OCI-LY7 (cell line): ENCODE measurements at regions not wholly inside any gene's neighbourhood (a gene's known extent, or its start where the extent isn't known, plus 50 kb on each side); places are given as distances from the start of the nearest gene placed in this dataset.

ENCODE experiments used
- BruUV-seq: library from RNA; stranded (reverse); fragments of 400-500 nt; replicated peaks from 2 replicates; lab custom pipeline; 2021; lab: Mats Ljungman, UMichigan
- CTCF ChIA-PET: fragments of 300-600 bp; sonication (Branson Sonifier 250); formaldehyde crosslinking; loops from one replicate; lab custom pipeline; 2022; ENCODE audit warnings: antibody characterized with exemption; ENCODE audit not compliant: unreplicated experiment; lab: Charles Lee
- POLR2A ChIA-PET: fragments of 300-600 bp; sonication (Branson Sonifier 250); formaldehyde crosslinking; loops from one replicate; lab custom pipeline; 2022; ENCODE audit warnings: antibody characterized with exemption; lab: Charles Lee
- DNase-seq: peaks from one replicate; pipeline ENCODE4 v3.0.0-alpha.2; 2015; ENCODE audit warnings: low spot score
- H2AFZ ChIP-seq: fragments of 200-600 bp; sonication (generic), shearing (Covaris generic); 2 replicates; pipeline ENCODE4 v1.6.1; 2014; ENCODE audit warnings: mild to moderate bottlenecking, antibody characterized with exemption, low read length, moderate library complexity
- H3K27ac ChIP-seq: fragments of 200-600 bp; sonication (generic); 2 replicates; pipeline ENCODE4 v1.5.1; 2014; ENCODE audit warnings: mixed run types, low read depth, mild to moderate bottlenecking, moderate library complexity, low read length, inconsistent platforms; ENCODE audit not compliant: poor library complexity, severe bottlenecking
- H3K36me3 ChIP-seq: fragments of 200-600 bp; sonication (generic); 2 replicates; pipeline ENCODE4 v1.6.1; 2014; ENCODE audit warnings: mild to moderate bottlenecking, antibody characterized with exemption, low read length, moderate library complexity, mixed read lengths; ENCODE audit not compliant: insufficient read depth
- H3K4me1 ChIP-seq: fragments of 200-600 bp; sonication (generic); 2 replicates; pipeline ENCODE4 v1.5.1; 2014; ENCODE audit warnings: mild to moderate bottlenecking, low read length; ENCODE audit not compliant: insufficient read depth, poor library complexity, severe bottlenecking
- H3K4me2 ChIP-seq: fragments of 200-600 bp; sonication (generic); 2 replicates; pipeline ENCODE4 v1.6.1; 2014; ENCODE audit warnings: mild to moderate bottlenecking, low read length
- H3K4me3 ChIP-seq: fragments of 200-600 bp; sonication (generic); 2 replicates; pipeline ENCODE4 v1.5.1; 2014; ENCODE audit warnings: mild to moderate bottlenecking, low read depth, low read length; ENCODE audit not compliant: poor library complexity, severe bottlenecking
- H3K79me2 ChIP-seq: fragments of 200-600 bp; sonication (generic); 2 replicates; pipeline ENCODE4 v1.6.1; 2016; ENCODE audit warnings: low read depth, mild to moderate bottlenecking, low read length, moderate library complexity, mixed read lengths; ENCODE audit not compliant: insufficient read depth
- H3K9me2 ChIP-seq: fragments of 200-600 bp; sonication (generic); 2 replicates; pipeline ENCODE4 v1.6.1; 2016; ENCODE audit warnings: mild to moderate bottlenecking, low read length, mixed read lengths; ENCODE audit not compliant: insufficient read depth
- H3K9me3 ChIP-seq: fragments of 200-600 bp; sonication (generic); 2 replicates; pipeline ENCODE4 v1.6.1; 2014; ENCODE audit warnings: mild to moderate bottlenecking, mixed run types, low read length, mixed read lengths
- H4K20me1 ChIP-seq: fragments of 200-600 bp; sonication (generic); 2 replicates; pipeline ENCODE4 v1.6.1; 2014; ENCODE audit warnings: mild to moderate bottlenecking, antibody characterized with exemption, low read length, moderate library complexity, mixed read lengths; ENCODE audit not compliant: insufficient read depth
- CTCF ChIP-seq: fragments of 200-600 bp; sonication (generic); conservative IDR thresholded peaks from 2 replicates; pipeline ENCODE4 v1.5.1; 2014; ENCODE audit warnings: mild to moderate bottlenecking, antibody characterized with exemption, low read length, moderate library complexity, mixed read lengths
- EZH2phosphoT487 ChIP-seq: fragments of 200-600 bp; sonication (generic); IDR thresholded peaks from 2 replicates; pipeline ENCODE4 v1.6.1; 2018; ENCODE audit warnings: low read depth, borderline replicate concordance, mild to moderate bottlenecking, mixed run types, antibody characterized with exemption, low read length, moderate library complexity, mixed read lengths
- intact Hi-C: fragments of 100-400 bp; cut with micrococcal nuclease; formaldehyde crosslinking; loops from one replicate; pipeline ENCODE4 v1.10.0; 2022; ENCODE audit not compliant: unreplicated experiment

GRCh38 chr2:83054751-83055150 lies 1404.3 kb downstream of the SUCLG1 start:
- H3K9me2 ChIP-seq, result no peaks in the 10 kb centered on the region
- H4K20me1 ChIP-seq, result no peaks in the 10 kb centered on the region
- no peaks in the 10 kb centered on the region for H3K4me1 ChIP-seq
- H3K9me3 ChIP-seq, result no peaks in the 10 kb centered on the region
- no peaks in the 10 kb centered on the region for H3K79me2 ChIP-seq
- TF ChIP-seq CTCF (no peak), EZH2phosphoT487 (no peak)
- no peak overlapping the region for H3K4me2 ChIP-seq
- no peak for DNase-seq
- H3K27ac ChIP-seq, result no peak overlapping the region
- CTCF ChIA-PET, result no interaction called here
- POLR2A ChIA-PET, result no interaction called here
- no peak overlapping the region for H2AFZ ChIP-seq
- no peak overlapping the region for H3K4me3 ChIP-seq
- no peaks in the 10 kb centered on the region for H3K36me3 ChIP-seq
- intact Hi-C loops, result no loop called here
- BruUV-seq, result no TSS peak

- Histone ChIP-seq H4K20me1 (no peaks in the 10 kb centered on the region), H3K4me2 (no peak overlapping the region), H3K4me3 (no peak overlapping the region), H3K9me3 (no peaks in the 10 kb centered on the region), H3K9me2 (no peaks in the 10 kb centered on the region), H2AFZ (no peak overlapping the region), H3K27ac (no peak overlapping the region), H3K79me2 (no peaks in the 10 kb centered on the region), H3K36me3 (no peaks in the 10 kb centered on the region), H3K4me1 (no peaks in the 10 kb centered on the region)
- intact Hi-C loops, result no loop called here
- BruUV-seq, result no TSS peak
- no peak for DNase-seq
- ChIA-PET CTCF (no interaction called here), POLR2A (interaction anchor here (0.7 to 1.5 kb wide), 2 partner anchors 10 to 647 kb away, joined by 3 read pairs; no protein-coding TSS in a partner anchor)
- TF ChIP-seq CTCF (no peak), EZH2phosphoT487 (no peak)
Measured at GRCh38 chr2:83051538-83052170, 1407.4 kb downstream of the SUCLG1 start.

- no TSS peak for BruUV-seq
Measured at GRCh38 chr2:83042053-83042452, 1417.0 kb downstream of the SUCLG1 start.

More at GRCh38 chr2:83042053-83042452, 1417.0 kb downstream of the SUCLG1 start:
- Histone ChIP-seq H3K4me3 (no peak overlapping the region), H4K20me1 (no peaks in the 10 kb centered on the region), H2AFZ (no peak overlapping the region), H3K9me2 (no peaks in the 10 kb centered on the region), H3K27ac (no peak overlapping the region), H3K79me2 (no peaks in the 10 kb centered on the region), H3K4me1 (no peaks in the 10 kb centered on the region), H3K36me3 (no peaks in the 10 kb centered on the region), H3K4me2 (no peak overlapping the region), H3K9me3 (no peaks in the 10 kb centered on the region)
- ChIA-PET POLR2A (interaction anchor here (1.0 kb wide), 1 partner anchor 11 kb away, joined by 3 read pairs; no protein-coding TSS in a partner anchor), CTCF (no interaction called here)
- no peak for TF ChIP-seq CTCF
- DNase-seq, result no peak
- intact Hi-C loops, result no loop called here
